HCT116 (cell line): ENCODE measurements at regions not wholly inside any gene's neighbourhood (a gene's known extent, or its start where the extent isn't known, plus 50 kb on each side); places are given as distances from the start of the nearest gene placed in this dataset.

Experiments used
- ATAC-seq: fragments of 200-7000 bp; cut with Tn5 transposase; 2 replicates; pipeline ENCODE4 v1.9.1; 2020; ENCODE audit warnings: mild to moderate bottlenecking, moderate library complexity
- BruUV-seq: library from RNA; stranded (reverse); fragments of 400-500 nt; replicated peaks from 2 replicates; lab custom pipeline; 2021; lab: Mats Ljungman, UMichigan
- CTCF ChIA-PET: fragments of 300-600 bp; sonication (Branson Sonifier 250); formaldehyde crosslinking; loops from one replicate; lab custom pipeline; 2021; ENCODE audit warnings: antibody characterized with exemption; lab: Charles Lee
- POLR2A ChIA-PET: fragments of 300-600, 350-600 bp; sonication (Branson Sonifier 250); formaldehyde crosslinking; loops from one replicate; lab custom pipeline; 2021; ENCODE audit warnings: antibody characterized with exemption; lab: Charles Lee
- RAD21 ChIA-PET, 2 experiments: fragments of 300-600 bp; sonication (Branson Sonifier 250); formaldehyde crosslinking; loops; one replicate each; lab custom pipeline; 2023; ENCODE audit warnings: low total read pairs in 2 of 2; ENCODE audit not compliant: uncharacterized antibody in 2 of 2, unreplicated experiment in 2 of 2, low non-redundant PET in 1 of 2; lab: Charles Lee
- DNase-seq: peaks from one replicate; pipeline ENCODE4 v3.0.0-alpha.2; 2010; ENCODE audit warnings: low read depth, low spot score
- H2AFZ ChIP-seq: fragments of 200-600 bp; shearing (Covaris generic), sonication (generic); 2 replicates; pipeline ENCODE4 v1.6.1; 2017; ENCODE audit warnings: low read depth, mixed run types, mixed read lengths, antibody characterized with exemption, low read length; ENCODE audit not compliant: poor library complexity, severe bottlenecking
- H3K27ac ChIP-seq: 2 replicates; pipeline ENCODE4 v1.5.1; 2012; ENCODE audit warnings: low read depth, low read length
- H3K27me3 ChIP-seq: fragments of 200-600 bp; sonication (generic); 2 replicates; pipeline ENCODE4 v1.6.1; 2016; ENCODE audit warnings: mixed run types, low read length, mixed read lengths; ENCODE audit not compliant: insufficient read depth
- H3K36me3 ChIP-seq, 2 experiments: fragments of 200-500 bp in 1 of 2; fragments of 200-600 bp in 1 of 2; sonication (Bioruptor generic) in 1 of 2; sonication (generic) in 1 of 2; 2 replicates each; pipeline versions ENCODE4 v1.5.1 to v1.6.1; 2014 to 2016; ENCODE audit warnings: low read length in 2 of 2, inconsistent platforms in 1 of 2, mixed read lengths in 1 of 2, mixed run types in 1 of 2; ENCODE audit not compliant: insufficient read depth in 2 of 2, control insufficient read depth in 1 of 2
- H3K4me1 ChIP-seq, 2 experiments: fragments of 200-600 bp in 1 of 2; sonication (generic) in 1 of 2; 2 replicates each; pipeline versions ENCODE4 v1.5.1 to v1.6.1; 2012 to 2017; ENCODE audit warnings: low read length in 2 of 2, inconsistent platforms in 1 of 2, mild to moderate bottlenecking in 1 of 2, mixed read lengths in 1 of 2, mixed run types in 1 of 2, moderate library complexity in 1 of 2; ENCODE audit not compliant: insufficient read depth in 2 of 2, control insufficient read depth in 1 of 2
- H3K4me2 ChIP-seq: fragments of 200-600 bp; sonication (generic); 2 replicates; pipeline ENCODE4 v1.6.1; 2017; ENCODE audit warnings: mixed run types, low read length, mixed read lengths
- H3K4me3 ChIP-seq, 2 experiments: fragments of 200-600 bp in 1 of 2; sonication (generic) in 1 of 2; replicated peaks in 1 of 2; 2 replicates each; pipeline ENCODE4 v1.5.1; 2011 to 2016; ENCODE audit warnings: low read length in 2 of 2, control low read depth in 1 of 2, low read depth in 1 of 2, mild to moderate bottlenecking in 1 of 2, mixed read lengths in 1 of 2, mixed run types in 1 of 2
- H3K79me2 ChIP-seq: fragments of 200-600 bp; sonication (generic); 2 replicates; pipeline ENCODE4 v1.6.1; 2017; ENCODE audit warnings: mild to moderate bottlenecking, mixed run types, low read length, moderate library complexity, mixed read lengths; ENCODE audit not compliant: insufficient read depth
- H3K9ac ChIP-seq: fragments of 200-600 bp; sonication (generic); 2 replicates; pipeline ENCODE4 v1.6.1; 2016; ENCODE audit warnings: low read length, mixed read lengths
- H3K9me2 ChIP-seq: fragments of 200-600 bp; sonication (generic), shearing (Covaris generic); 2 replicates; pipeline ENCODE4 v1.6.1; 2017; ENCODE audit warnings: mixed run types, mild to moderate bottlenecking, moderate library complexity; ENCODE audit not compliant: insufficient read depth
- H3K9me3 ChIP-seq, 2 experiments: fragments of 200-500 bp in 1 of 2; fragments of 200-600 bp in 1 of 2; sonication (Bioruptor generic) in 1 of 2; sonication (generic) in 1 of 2; 2 replicates each; pipeline ENCODE4 v1.6.1; 2014 to 2017; ENCODE audit warnings: low read length in 2 of 2, mixed read lengths in 2 of 2, inconsistent platforms in 1 of 2, low read depth in 1 of 2, mild to moderate bottlenecking in 1 of 2, mixed run types in 1 of 2, moderate library complexity in 1 of 2; ENCODE audit not compliant: control insufficient read depth in 1 of 2, insufficient read depth in 1 of 2
- H4K20me1 ChIP-seq: fragments of 200-600 bp; sonication (generic), shearing (Covaris generic); 2 replicates; pipeline ENCODE4 v1.6.1; 2017; ENCODE audit warnings: mixed run types, mild to moderate bottlenecking, moderate library complexity; ENCODE audit not compliant: insufficient read depth
- ATF3 ChIP-seq: IDR thresholded peaks from 2 replicates; pipeline ENCODE4 v1.6.1; 2012
- ELF1 ChIP-seq: IDR thresholded peaks from 2 replicates; pipeline ENCODE4 v1.6.1; 2012; ENCODE audit warnings: low read depth, borderline replicate concordance
- EZH2 ChIP-seq: fragments of 200-600 bp; sonication (generic); IDR thresholded peaks from 2 replicates; pipeline ENCODE4 v1.6.1; 2017; ENCODE audit warnings: antibody characterized with exemption, mixed run types
- FOSL1 ChIP-seq: IDR thresholded peaks from 2 replicates; pipeline ENCODE4 v1.6.1; 2012; ENCODE audit warnings: low read depth
- MAX ChIP-seq: IDR thresholded peaks from 2 replicates; pipeline ENCODE4 v1.6.1; 2012
- POLR2A ChIP-seq: IDR thresholded peaks from 2 replicates; pipeline ENCODE4 v1.7.0; 2011; ENCODE audit warnings: borderline replicate concordance; ENCODE audit not compliant: insufficient read depth, insufficient read length; ENCODE audit errors: extremely low read depth
- POLR2AphosphoS5 ChIP-seq: IDR thresholded peaks from 2 replicates; pipeline ENCODE4 v1.6.1; 2011; ENCODE audit warnings: mild to moderate bottlenecking, low read depth, low read length, moderate library complexity
- RAD21 ChIP-seq: IDR thresholded peaks from 2 replicates; pipeline ENCODE4 v1.6.1; 2012; ENCODE audit warnings: low read depth, mild to moderate bottlenecking
- REST ChIP-seq: IDR thresholded peaks from 2 replicates; pipeline ENCODE4 v1.6.1; 2012; ENCODE audit warnings: low read depth
- SIN3A ChIP-seq: IDR thresholded peaks from 2 replicates; pipeline ENCODE4 v1.6.1; 2012; ENCODE audit warnings: low read depth
- SP1 ChIP-seq: IDR thresholded peaks from 2 replicates; pipeline ENCODE4 v1.6.1; 2012; ENCODE audit warnings: low read depth
- SRF ChIP-seq: IDR thresholded peaks from 2 replicates; pipeline ENCODE4 v1.6.1; 2012; ENCODE audit warnings: low read depth
- intact Hi-C: fragments of 100-400 bp; cut with micrococcal nuclease; formaldehyde crosslinking; loops from 2 replicates; pipeline ENCODE4 v1.10.0; 2022

GRCh38 chr10:4655879-4656278 is 170.1 kb upstream of the AKR1E2 start (continued):
- TF ChIP-seq REST = no peak
- TF ChIP-seq EZH2 = no peak

- no peaks in the 10 kb centered on the region for H3K36me3 ChIP-seq
- H3K9me2 ChIP-seq = no peaks in the 10 kb centered on the region
- H3K27me3 ChIP-seq = no peaks in the 10 kb centered on the region
- peak overlapping the region; percentile 56 for H2AFZ ChIP-seq
- ATAC-seq = no peak
- no peak overlapping the region for H3K4me3 ChIP-seq
- H3K4me2 ChIP-seq = no peak overlapping the region
- H4K20me1 ChIP-seq = no peaks in the 10 kb centered on the region
- no peak overlapping the region for H3K27ac ChIP-seq
- ChIA-PET CTCF (interaction anchor here (1.0 kb wide), 1 partner anchor 235 kb away, joined by 5 read pairs; no protein-coding TSS in a partner anchor), RAD21 (no interaction called here)
- intact Hi-C loops = loop anchor here (5.0 to 10.0 kb wide), 5 partner anchors 112 to 1461 kb away; no protein-coding TSS in a partner anchor
- H3K79me2 ChIP-seq = no peaks in the 10 kb centered on the region
- no peaks in the 10 kb centered on the region for H3K9me3 ChIP-seq
- H3K4me1 ChIP-seq = peaks cover 0 to 14% of the 10 kb centered on the region in 2 experiments; a peak in 2 of 4 replicates
- no peak overlapping the region for H3K9ac ChIP-seq
- TF ChIP-seq POLR2A (no peak), POLR2AphosphoS5 (no peak), RAD21 (no peak), SRF (no peak), ELF1 (no peak), MAX (no peak), SIN3A (no peak), FOSL1 (no peak), SP1 (no peak), ATF3 (no peak)
- TF ChIP-seq, all 23 proteins: peak for 0
- BruUV-seq = no TSS peak
- POLR2A ChIA-PET = no interaction called here
- DNase-seq = no peak
These were observed 170.6 kb upstream of the AKR1E2 start for GRCh38 chr10:4655406-4655805.
